ENCODE measurements at regions not wholly inside any gene's neighbourhood (a gene's known extent, or its start where the extent isn't known, plus 50 kb on each side); places are given as distances from the start of the nearest gene placed in this dataset.

GRCh38 chr14:79960288-79960687 lies 251.0 kb downstream of the DIO2 start:
- no peak for DNase-seq

- no peak for DNase-seq
Observed at GRCh38 chr14:79951572-79951971, 259.7 kb downstream of the DIO2 start.

DNA sequence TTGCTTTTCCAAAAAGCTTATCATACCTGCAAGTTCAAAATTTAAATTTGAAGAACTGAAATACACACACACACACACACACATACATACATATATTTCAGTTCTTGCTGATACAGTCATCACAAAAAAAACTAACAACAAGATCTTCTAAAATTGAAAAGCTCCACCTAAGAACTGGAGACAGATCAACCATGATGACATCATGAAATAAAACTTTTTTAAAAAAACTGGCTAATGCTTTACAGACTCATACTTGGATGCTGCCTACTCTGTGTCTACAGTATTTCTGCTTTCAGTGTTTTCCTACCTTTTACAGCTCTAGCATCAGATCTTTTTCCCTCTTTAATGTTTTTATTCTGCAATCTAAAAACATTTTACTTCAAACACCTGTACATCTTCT lies 261.4 kb downstream of the DIO2 start:
- no peak for DNase-seq

DNA sequence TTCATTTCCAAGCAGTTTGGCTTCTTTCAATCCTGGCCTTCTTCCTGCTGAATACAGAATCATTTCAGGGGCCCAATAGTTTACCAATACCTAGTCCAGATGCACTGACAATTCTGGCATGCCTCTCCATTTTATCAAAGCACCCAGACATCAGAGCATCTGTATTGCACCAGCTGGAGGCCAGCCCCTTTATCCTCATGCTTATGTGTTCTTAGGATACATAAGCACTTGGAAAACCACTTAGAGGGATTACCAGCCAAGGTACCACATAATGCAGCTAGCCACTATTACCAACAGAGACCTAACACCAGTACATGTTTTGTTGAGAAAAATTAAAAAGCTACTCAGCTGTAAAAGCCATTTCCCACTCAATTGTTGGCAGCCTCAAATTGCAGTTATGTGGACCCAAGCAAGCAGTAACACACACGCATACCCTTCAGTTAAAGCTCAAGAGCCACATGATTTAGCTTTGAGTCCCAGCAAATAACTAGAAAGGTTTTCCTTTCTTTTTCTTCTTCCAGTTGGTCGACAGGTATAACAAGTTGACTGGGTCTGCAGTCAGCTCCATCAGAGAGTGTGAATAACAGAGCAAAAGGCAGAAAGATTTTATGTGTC lies 263.8 kb downstream of the DIO2 start:
- no peak for DNase-seq

DNA sequence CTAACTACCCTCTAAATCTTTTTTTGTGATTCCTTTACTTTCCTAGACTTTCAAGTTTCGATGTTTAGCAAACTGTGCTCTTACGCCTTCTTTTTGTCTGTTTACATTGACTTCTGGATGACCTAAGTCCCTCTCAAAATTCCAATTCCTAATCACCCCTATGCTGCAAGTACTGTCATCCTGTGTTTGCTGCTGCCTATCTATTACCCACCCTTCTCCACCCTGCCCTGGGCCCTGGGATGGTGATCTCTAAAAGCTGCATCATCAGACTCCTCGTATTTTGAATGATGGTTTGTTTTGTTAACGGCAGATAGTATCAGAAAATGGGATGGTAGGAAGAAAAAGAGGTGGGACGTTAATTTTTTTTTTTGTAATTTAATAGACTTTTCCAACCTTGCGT lies 272.1 kb downstream of the DIO2 start:
- DNase-seq, result no peak

DNA sequence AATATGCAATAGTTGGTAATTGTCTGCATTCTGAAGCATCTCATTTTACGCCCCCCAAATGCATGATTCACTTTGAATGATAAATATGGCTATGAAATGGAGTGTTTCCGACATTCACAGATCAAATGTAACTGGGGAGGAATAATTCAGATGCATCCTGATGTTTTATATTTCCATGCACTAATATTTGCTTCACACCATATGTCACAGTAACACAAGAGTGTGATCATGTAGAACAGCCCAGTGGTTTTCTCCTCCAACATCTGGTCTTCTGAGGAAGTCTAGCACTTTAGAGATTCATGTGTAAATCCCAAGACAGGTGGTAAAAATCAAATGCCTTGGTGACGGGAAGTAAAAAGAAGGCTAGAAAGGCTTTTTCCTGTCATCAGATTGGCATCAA lies 273.1 kb downstream of the DIO2 start:
- DNase-seq, result no peak

DNA sequence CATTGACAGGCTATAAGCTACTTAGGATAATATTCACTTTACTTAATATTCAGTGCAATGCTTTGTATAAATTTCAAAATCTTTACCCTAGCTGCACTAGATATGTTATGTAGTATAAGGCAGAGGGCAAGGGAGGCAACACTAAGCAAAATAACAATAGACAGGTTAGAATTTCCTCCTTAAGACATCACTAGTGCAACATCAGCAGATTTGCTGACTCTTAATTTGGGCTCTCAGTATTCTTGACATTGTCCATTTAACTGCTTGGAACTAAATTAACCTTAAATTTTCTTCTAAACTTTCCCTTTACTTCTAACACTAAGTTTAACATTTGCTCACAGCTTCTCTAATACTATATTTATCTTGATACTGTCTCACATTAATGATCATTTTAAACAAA lies 273.9 kb downstream of the DIO2 start:
- DNase-seq, result no peak

DNA sequence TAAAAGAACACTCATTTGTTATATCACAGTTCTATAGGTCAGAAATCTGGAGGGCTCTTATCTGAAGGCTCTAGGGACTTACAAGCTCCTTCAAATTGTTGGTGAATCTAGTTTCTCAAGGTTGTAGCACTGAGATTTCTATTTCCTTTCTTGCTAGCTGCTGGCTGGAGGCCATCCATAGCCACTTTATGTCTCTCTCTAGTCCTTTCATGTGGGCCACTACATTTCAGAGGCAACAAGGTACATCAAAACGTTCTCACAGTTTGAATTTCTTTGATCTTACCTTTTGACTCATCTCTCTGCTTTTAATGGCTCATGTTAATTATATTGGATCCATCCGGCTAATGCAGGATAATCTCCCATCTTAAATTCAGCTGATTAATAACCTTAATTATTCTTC lies 286.8 kb downstream of the DIO2 start:
- DNase-seq, result no peak

DNA sequence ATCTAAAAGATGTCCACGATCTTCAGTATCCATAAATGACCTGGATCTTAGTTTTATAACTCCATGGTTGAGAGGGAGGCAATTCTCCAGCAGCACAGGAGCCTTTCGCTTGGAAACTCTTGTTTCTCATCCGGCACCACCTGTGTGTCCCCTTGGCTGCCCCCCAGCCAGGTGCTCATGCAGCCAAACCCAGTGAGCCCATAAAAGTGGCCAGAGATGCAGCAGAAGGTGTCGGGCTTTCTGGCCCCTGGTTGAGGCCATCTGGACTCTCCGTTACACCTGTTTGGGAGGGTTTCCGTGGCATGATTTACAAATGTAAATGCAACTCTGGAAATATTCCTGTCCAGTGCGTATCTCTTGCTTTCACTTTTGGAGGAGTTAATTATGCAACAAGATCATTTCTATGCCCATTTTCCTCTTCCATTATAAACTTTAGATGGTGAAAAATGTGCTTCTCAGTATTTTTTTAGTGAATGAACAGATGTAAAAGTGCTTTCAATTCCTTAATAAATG lies 291.1 kb downstream of the DIO2 start:
- no peak for DNase-seq

Measured in activated CD4-positive, alpha-beta T cell treated with anti-CD3 and anti-CD28 coated beads, Interleukin-2, amount 50 U/mL, for 16 hours (primary cell).